GM04504 (cell line): ENCODE measurements at regions not wholly inside any gene's neighbourhood (a gene's known extent, or its start where the extent isn't known, plus 50 kb on each side); places are given as distances from the start of the nearest gene placed in this dataset.

Experiments
- DNase-seq: peaks from one replicate; pipeline ENCODE4 v3.0.0-alpha.2; 2012; ENCODE audit warnings: low read depth

GRCh38 chr20:43241057-43241702, 51.5 kb upstream of the PTPRT start:
- DNase-seq = no peak
